Prostate gland (tissue), 2 donors: ENCODE measurements at regions not wholly inside any gene's neighbourhood (a gene's known extent, or its start where the extent isn't known, plus 50 kb on each side); places are given as distances from the start of the nearest gene placed in this dataset.

Experiments used
- DNase-seq: peaks from one replicate; pipeline ENCODE4 v3.0.0-alpha.2; 2019; ENCODE audit warnings: low spot score
- H3K27ac ChIP-seq, 2 donors: fragments of 200-600 bp; sonication (generic); 2 replicates each; pipeline ENCODE4 v1.5.1; 2017 to 2019
- H3K27me3 ChIP-seq: fragments of 200-600 bp; sonication (generic); replicated peaks from 2 replicates; pipeline ENCODE4 v1.5.1; 2019; ENCODE audit not compliant: insufficient read depth
- H3K36me3 ChIP-seq, 2 donors: fragments of 200-600 bp; sonication (generic); 1 replicate in 1 of 2; 2 replicates in 1 of 2; pipeline versions ENCODE4 v1.5.1 to v1.8.1; 2017 to 2019
- H3K4me1 ChIP-seq: fragments of 200-600 bp; sonication (generic); replicated peaks from 2 replicates; pipeline ENCODE4 v1.5.1; 2019
- H3K4me3 ChIP-seq, 2 donors: fragments of 200-600 bp; sonication (generic); 2 replicates each; pipeline ENCODE4 v1.5.1; 2017 to 2019
- H3K9me3 ChIP-seq: fragments of 200-600 bp; sonication (generic); 2 replicates; pipeline ENCODE4 v1.5.1; 2017
- POLR2A ChIP-seq: fragments of 450-650 bp; IDR thresholded peaks from one replicate; pipeline ENCODE4 v1.6.1; 2016; ENCODE audit warnings: antibody characterized with exemption, mild to moderate bottlenecking
- POLR2AphosphoS5 ChIP-seq: sonication (generic); formaldehyde crosslinking; IDR thresholded peaks from one replicate; pipeline ENCODE4 v1.6.1; 2017; ENCODE audit warnings: antibody characterized with exemption
- WGBS: methylation state at CpG from one replicate; pipeline ENCODE4 v1.1.5; 2018; 5-methylcytosine and 5-hydroxymethylcytosine counted together
- intact Hi-C: fragments of 100-400 bp; cut with DNase I; formaldehyde crosslinking; loops from one replicate; pipeline ENCODE4 v1.14.2; 2022
- TF ChIP-seq, protein P1 (sequence below), 4 experiments: fragments of 200-600 bp in 2 of 4; fragments of 450-650 bp in 2 of 4; sonication (generic) in 2 of 4; IDR thresholded peaks; 1 replicate in 3 of 4; 2 replicates in 1 of 4; pipeline ENCODE4 v1.5.1; 2016 to 2019; ENCODE audit warnings: antibody characterized with exemption in 4 of 4, mild to moderate bottlenecking in 2 of 4, moderate library complexity in 2 of 4

DNA sequence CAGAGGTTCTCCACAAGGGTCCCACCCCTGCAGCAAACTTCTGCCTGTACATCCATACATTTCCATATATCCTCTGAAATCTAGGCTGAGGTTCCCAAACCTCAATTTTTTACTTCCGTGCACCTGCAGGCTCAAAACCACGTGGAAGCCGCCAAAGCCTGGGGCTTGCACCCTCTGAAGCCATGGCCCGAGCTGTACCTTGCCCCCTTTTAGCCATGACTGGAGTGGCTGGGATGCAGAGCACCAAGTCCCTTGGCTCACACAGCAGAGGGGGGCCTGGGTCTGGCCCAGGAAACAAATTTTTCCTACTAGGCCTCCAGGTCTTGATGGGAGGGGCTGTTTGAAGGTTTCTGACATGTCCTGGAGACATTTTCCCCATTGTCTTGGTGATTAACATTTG is 84.4 kb downstream of the FSCB start:
- intact Hi-C loops = no loop called here
- H3K27me3 ChIP-seq = no peaks in the 10 kb centered on the region
- H3K4me3 ChIP-seq = no peak overlapping the region
- H3K9me3 ChIP-seq = no peaks in the 10 kb centered on the region
- TF ChIP-seq POLR2A (no peak), POLR2AphosphoS5 (no peak)
- TF ChIP-seq, protein P1, sequence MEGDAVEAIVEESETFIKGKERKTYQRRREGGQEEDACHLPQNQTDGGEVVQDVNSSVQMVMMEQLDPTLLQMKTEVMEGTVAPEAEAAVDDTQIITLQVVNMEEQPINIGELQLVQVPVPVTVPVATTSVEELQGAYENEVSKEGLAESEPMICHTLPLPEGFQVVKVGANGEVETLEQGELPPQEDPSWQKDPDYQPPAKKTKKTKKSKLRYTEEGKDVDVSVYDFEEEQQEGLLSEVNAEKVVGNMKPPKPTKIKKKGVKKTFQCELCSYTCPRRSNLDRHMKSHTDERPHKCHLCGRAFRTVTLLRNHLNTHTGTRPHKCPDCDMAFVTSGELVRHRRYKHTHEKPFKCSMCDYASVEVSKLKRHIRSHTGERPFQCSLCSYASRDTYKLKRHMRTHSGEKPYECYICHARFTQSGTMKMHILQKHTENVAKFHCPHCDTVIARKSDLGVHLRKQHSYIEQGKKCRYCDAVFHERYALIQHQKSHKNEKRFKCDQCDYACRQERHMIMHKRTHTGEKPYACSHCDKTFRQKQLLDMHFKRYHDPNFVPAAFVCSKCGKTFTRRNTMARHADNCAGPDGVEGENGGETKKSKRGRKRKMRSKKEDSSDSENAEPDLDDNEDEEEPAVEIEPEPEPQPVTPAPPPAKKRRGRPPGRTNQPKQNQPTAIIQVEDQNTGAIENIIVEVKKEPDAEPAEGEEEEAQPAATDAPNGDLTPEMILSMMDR (IDR thresholded peaks at IDR 0.05) = no peak
- H3K27ac ChIP-seq = no peak overlapping the region
- DNase-seq = no peak
- H3K36me3 ChIP-seq = no peaks in the 10 kb centered on the region
- no peaks in the 10 kb centered on the region for H3K4me1 ChIP-seq
- 98% methylated on average over 4 of the region's 4 CpGs for WGBS

DNA sequence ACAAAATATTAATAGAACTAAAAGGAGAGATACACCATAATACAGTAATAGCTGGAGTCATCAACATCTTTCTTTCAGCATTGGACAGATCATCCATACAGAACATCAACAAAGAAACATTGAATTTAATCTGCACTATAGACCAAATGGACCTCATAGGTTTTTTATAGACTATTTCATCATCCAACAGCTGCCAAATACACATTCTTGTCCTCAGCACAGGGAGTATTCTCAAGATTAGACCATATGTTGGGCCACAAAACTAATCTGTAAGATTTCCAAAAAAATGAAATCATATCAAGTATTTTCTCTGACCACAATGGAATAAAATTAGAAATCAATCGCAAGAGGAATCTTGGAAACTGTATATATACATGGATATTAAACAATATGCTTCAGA is 86.9 kb downstream of the FSCB start:
- TF ChIP-seq POLR2A (no peak), POLR2AphosphoS5 (no peak)
- TF ChIP-seq, protein P1 (IDR thresholded peaks at IDR 0.05) = no peak
- WGBS = 94% methylated on average over 1 of the region's 1 CpG
- intact Hi-C loops = no loop called here

GRCh38 chr14:44418856-44419255 is 88.2 kb downstream of the FSCB start:
- TF ChIP-seq POLR2A (no peak), POLR2AphosphoS5 (no peak)
- TF ChIP-seq, protein P1 (IDR thresholded peaks at IDR 0.05) = no peak
- 71% methylated on average over 5 of the region's 5 CpGs for whole genome bisulfite sequencing
- Histone ChIP-seq H3K36me3 (no peaks in the 10 kb centered on the region), H3K27me3 (no peaks in the 10 kb centered on the region), H3K4me1 (no peaks in the 10 kb centered on the region), H3K9me3 (no peaks in the 10 kb centered on the region), H3K4me3 (no peak overlapping the region), H3K27ac (no peak overlapping the region)
- no peak for DNase-seq
- intact Hi-C loops = no loop called here

More for the DNA sequence above, 86.9 kb downstream of the FSCB start:
- DNase-seq = no peak
- Histone ChIP-seq H3K9me3 (no peaks in the 10 kb centered on the region), H3K27me3 (no peaks in the 10 kb centered on the region), H3K27ac (no peak overlapping the region), H3K36me3 (no peaks in the 10 kb centered on the region), H3K4me3 (no peak overlapping the region), H3K4me1 (no peaks in the 10 kb centered on the region)

- Histone ChIP-seq H3K36me3 (no peaks in the 10 kb centered on the region), H3K9me3 (no peaks in the 10 kb centered on the region), H3K4me3 (no peak overlapping the region), H3K27ac (no peak overlapping the region), H3K4me1 (no peaks in the 10 kb centered on the region), H3K27me3 (no peaks in the 10 kb centered on the region)
- 95% methylated on average over 1 of the region's 1 CpG for WGBS
- DNase-seq = no peak
- intact Hi-C loops = no loop called here
- TF ChIP-seq POLR2AphosphoS5 (no peak), POLR2A (no peak)
- TF ChIP-seq, protein P1 (IDR thresholded peaks at IDR 0.05) = no peak
Measured at GRCh38 chr14:44417809-44418208, 89.3 kb downstream of the FSCB start.

- no peaks in the 10 kb centered on the region for H3K4me1 ChIP-seq
- no peak overlapping the region for H3K27ac ChIP-seq
- TF ChIP-seq, protein P1 (IDR thresholded peaks at IDR 0.05) = no peak
- TF ChIP-seq POLR2AphosphoS5 = no peak
- TF ChIP-seq POLR2A = no peak
- H3K4me3 ChIP-seq = no peak overlapping the region
- DNase-seq = no peak
- H3K36me3 ChIP-seq = no peaks in the 10 kb centered on the region
- H3K9me3 ChIP-seq = no peaks in the 10 kb centered on the region
- no peaks in the 10 kb centered on the region for H3K27me3 ChIP-seq
- 64% methylated on average over 1 of the region's 1 CpG for WGBS
- intact Hi-C loops = no loop called here
Measured at GRCh38 chr14:44414646-44415045, 92.4 kb downstream of the FSCB start.
